ENCODE measurements at regions not wholly inside any gene's neighbourhood (a gene's known extent, or its start where the extent isn't known, plus 50 kb on each side); places are given as distances from the start of the nearest gene placed in this dataset.

GRCh38 chr1:163799190-163799805, 477.5 kb downstream of the NUF2 start:
- DNase-seq (ENCODE audit: low read depth in 2 of 3, low spot score in 2 of 3) = no peak

DNA sequence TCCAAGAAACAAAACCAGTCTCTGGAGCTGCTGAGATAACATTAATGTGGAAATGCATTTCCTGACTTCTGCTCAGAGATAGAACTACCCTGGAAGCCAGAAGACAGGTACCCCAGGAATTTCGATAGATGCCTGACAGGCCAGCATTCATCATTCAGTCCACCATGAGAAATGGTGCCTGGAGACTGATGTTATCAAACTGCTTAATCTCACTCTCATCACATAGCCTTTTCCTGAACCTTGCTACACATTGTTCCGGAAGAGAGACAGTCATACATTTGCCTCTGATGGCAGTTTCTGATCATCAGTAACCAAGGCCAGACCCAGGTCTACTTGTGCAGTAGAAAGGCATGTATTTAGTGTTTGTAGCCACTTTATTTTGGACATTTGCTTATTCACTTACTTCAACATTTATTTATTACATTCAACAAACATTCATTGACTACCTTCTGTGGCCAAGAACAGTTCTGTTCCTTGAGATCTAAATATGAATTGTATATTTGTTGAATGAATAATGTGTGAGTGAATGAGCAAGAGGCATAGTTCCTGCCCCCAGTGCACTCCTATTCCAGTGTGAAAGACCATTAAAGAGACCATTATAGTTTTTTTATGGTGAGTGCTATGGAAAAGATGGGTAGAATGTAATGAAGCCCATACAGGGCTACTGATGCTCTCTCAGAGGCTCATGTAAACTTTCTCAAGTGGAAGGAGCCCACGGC, 485.7 kb downstream of the NUF2 start:
- no peak for DNase-seq (ENCODE audit: low read depth in 2 of 3, low spot score in 2 of 3)

DNA sequence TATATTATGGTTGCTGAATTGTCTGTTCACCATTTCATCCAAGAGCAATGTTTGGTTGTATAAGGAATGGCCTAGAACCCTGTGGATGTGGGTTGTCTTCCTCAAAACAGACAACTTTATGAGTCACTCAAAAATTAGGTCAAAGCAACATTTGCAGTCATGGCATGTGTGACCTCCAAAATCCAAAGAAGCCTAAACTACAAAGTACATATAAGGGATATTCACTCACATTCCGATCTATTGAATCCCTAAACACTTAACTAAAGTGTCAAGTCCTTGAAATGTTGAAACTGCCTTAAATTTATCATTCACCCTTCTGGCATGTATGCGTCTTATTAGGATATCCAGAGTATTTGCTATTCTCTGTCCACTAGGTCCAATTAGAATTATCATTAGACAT, 491.5 kb downstream of the NUF2 start:
- no peak for DNase-seq (ENCODE audit: low read depth in 2 of 3, low spot score in 2 of 3)

DNA sequence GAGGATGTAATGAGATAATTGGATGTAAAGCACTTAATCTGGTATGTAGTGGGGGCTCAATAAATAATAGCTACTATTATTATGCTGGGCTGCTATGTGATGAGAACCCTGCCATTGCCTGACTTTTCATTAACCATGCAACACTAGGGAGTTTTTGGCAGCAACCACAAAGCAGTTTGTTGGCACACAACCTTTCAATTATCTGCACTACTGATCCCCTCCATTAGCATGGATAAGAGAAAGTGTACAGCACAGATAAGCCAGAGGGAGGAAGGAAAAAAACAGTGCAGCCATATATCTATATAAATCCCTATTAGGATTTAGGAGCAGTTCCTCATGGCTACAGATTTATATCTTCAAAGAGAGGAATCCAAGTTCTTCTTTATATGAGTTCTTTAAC, 498.5 kb downstream of the NUF2 start:
- DNase-seq (ENCODE audit: low read depth in 2 of 3, low spot score in 2 of 3) = no peak

DNA sequence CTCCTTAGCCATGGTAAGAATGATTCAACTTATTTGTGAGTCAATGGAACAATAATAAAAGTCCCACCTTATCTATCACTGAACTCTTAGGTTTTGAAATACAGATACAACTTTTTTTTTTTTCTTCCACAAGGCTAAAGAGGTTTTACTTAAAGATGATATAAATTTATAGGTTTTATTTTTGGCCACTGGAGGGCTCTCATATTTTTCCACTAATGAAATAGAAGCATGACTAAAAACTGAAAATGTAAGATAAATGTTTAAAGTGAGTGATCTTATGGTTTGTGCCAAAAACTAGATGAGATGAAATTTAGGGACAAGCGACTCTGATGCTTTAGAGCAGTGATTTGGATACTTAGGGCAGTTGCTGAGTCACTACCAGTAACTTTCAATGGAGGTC, 499.0 kb downstream of the NUF2 start:
- DNase-seq (ENCODE audit: low read depth in 2 of 3, low spot score in 2 of 3) = no peak

DNA sequence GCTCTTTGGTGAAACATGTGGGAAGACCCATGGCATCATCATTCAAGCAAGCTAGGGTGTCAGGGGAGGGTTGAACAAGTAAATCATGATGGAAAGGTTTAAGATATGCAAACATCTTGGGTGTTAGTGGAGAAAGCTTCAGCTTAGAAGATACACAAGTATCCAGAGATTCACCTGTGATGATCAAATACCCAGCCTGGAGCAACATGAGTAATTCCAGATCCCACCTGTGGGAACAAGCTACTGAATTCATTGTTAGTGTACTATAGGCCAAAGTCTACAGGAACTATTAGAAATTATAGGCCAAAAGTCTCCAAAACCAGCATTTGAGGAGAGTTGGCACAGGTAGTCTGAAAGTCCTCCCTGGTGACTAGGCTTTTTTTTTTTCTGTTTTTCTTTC, 499.9 kb downstream of the NUF2 start:
- DNase-seq (ENCODE audit: low read depth in 2 of 3, low spot score in 2 of 3) = no peak

- DNase-seq (ENCODE audit: low read depth in 2 of 3, low spot score in 2 of 3) = no peak
Measured at GRCh38 chr1:163823017-163823416, 501.3 kb downstream of the NUF2 start.

DNA sequence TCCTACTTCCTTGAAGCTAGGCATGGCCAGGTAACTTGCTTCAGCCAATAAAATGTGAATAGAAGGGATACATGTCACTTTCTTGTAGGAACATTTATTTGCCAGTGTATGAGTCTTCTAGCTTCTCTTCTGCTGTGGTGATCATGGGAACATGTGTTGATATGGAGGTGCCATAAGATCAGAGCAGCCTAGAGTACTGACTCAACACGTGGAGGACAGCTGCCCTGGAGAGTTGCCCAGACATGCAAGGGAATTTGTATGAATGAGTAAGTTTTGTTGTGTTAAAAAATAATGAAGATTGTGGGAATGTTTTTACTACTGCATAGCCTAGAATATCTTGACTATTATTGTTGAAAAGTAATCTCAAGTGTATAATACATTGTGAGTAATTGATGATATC, 502.3 kb downstream of the NUF2 start:
- DNase-seq (ENCODE audit: low read depth in 2 of 3, low spot score in 2 of 3) = no peak

- DNase-seq (ENCODE audit: low read depth in 2 of 3, low spot score in 2 of 3) = no peak
Measured at GRCh38 chr1:163824490-163824889, 502.7 kb downstream of the NUF2 start.

DNA sequence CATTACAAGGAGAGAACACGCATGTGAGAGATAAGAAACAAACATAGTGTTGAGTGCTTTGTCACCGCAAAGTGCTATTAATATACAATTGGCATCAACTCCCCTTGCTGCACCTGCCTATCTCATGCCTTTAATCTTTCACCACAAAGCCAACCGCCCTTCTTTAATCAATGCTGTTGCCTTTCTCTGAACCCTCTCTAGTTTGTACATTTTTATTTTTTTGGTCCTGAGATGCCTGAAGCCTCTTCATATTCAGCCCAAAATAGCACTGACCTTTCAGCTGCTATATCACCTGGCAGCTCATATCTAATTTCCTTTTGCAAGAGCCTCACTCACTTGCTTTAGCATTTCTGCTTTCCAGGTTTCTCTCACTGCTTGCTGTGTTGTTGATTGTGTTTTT, 504.7 kb downstream of the NUF2 start:
- DNase-seq (ENCODE audit: low read depth in 2 of 3, low spot score in 2 of 3) = no peak

DNA sequence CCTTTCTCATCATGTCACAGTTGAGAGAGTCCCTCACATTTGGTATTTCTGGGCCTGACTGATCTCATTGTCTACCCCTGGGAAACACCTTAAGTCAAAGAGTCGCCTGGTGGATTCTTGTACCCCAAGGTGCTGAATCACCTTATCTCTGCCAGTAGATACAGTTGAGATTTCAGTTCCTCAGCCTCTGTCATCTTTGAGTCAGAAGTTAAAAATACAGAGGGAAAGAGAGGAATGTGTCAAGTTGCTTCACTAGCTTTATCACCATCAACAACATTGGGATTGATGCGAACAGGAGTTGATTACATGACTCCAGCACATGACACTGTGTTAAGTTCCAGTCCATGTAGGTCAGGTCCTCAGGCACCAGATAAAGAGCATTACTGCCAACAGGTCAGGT, 513.0 kb downstream of the NUF2 start:
- no peak for DNase-seq (ENCODE audit: low read depth in 2 of 3, low spot score in 2 of 3)

DNA sequence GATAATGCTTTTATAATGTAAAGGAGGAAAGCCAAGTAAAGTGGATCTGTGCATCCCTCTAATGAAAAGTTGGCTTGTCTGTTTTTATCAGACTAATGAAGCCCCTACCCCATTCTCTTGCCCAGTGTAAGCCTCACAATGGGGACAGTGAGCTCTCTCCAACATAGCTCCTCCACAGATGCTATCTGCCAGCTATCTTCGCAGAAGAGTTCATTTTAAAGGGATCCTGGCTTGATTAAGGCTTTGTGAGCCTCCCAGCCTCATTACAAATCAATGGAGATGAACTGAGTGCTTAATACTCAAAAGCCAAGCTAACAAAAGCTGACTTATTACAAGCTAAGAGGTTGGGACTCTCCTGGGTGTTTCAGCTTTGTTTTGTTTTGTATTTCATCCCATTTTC, 514.7 kb downstream of the NUF2 start:
- no peak for DNase-seq (ENCODE audit: low read depth in 2 of 3, low spot score in 2 of 3)

DNA sequence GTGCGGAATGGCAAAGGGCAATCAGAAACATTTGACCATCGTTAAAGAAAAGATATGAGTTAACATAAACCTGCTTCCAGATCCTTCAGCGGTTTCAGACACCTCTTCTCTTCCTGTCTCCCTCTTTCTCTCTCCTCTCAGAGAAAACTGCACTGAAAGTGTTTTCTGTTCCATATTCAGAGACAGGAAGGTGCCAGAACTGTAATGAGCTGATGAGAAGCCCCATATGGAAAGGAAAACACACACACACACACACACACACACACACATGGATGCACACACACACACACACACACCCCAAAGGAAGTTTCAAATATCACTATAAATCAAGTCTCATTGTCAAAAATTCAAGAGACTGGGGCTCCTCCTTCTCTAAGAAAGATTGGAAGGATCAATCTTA, 515.5 kb downstream of the NUF2 start:
- DNase-seq (ENCODE audit: low read depth in 2 of 3, low spot score in 2 of 3) = no peak

- no peak for DNase-seq (ENCODE audit: low read depth in 2 of 3, low spot score in 2 of 3)
Measured at GRCh38 chr1:163842571-163842970, 520.8 kb downstream of the NUF2 start.

GRCh38 chr1:163844459-163844858, 522.7 kb downstream of the NUF2 start:
- no peak for DNase-seq (ENCODE audit: low read depth in 2 of 3, low spot score in 2 of 3)

GRCh38 chr1:163845279-163845678, 523.5 kb downstream of the NUF2 start:
- DNase-seq (ENCODE audit: low read depth in 2 of 3, low spot score in 2 of 3) = no peak

DNA sequence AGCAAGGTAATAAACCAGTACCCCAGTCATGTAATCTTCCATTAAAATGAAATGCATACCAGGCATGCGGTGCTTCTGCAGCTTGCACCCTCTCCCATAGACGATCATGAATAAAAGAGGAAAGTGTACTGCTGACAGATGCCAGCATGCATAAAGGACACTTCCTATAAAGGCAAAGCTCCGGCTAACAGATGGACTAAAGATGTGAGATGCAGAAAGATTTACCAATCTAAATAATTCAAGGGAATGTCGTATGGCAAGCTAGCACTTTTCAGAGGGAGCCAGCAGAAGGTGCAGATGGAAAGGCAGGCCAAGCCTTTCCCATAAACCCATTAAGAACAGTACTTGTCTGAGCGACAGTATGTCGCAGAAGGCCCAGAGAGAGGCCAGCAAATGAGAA, 542.0 kb downstream of the NUF2 start:
- DNase-seq (ENCODE audit: low read depth in 2 of 3, low spot score in 2 of 3) = no peak

- DNase-seq (ENCODE audit: low read depth in 2 of 3, low spot score in 2 of 3) = no peak
Measured at GRCh38 chr1:163864207-163864606, 542.5 kb downstream of the NUF2 start.

GRCh38 chr1:163866564-163866963, 544.8 kb downstream of the NUF2 start:
- no peak for DNase-seq (ENCODE audit: low read depth in 2 of 3, low spot score in 2 of 3)

DNA sequence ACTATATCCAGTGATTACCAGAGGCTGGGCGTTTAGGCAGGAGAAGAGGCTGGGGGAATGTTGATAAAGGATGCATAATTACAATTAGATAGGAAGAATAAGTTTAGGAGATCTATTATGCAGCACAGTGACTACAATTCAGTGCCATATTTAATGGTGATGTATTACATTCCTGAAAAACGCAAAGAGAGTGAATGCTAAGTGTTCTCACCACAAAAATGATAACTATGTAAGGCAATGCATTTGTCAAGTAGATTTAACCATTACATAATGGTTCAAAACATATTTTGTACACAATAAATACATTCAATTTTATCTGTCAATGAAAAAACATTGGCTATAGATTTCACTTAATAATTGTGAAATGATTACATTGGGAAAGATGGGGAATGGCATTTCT, 548.9 kb downstream of the NUF2 start:
- DNase-seq (ENCODE audit: low read depth in 2 of 3, low spot score in 2 of 3) = no peak

GRCh38 chr1:163872067-163872466, 550.3 kb downstream of the NUF2 start:
- DNase-seq (ENCODE audit: low read depth in 2 of 3, low spot score in 2 of 3) = no peak

DNA sequence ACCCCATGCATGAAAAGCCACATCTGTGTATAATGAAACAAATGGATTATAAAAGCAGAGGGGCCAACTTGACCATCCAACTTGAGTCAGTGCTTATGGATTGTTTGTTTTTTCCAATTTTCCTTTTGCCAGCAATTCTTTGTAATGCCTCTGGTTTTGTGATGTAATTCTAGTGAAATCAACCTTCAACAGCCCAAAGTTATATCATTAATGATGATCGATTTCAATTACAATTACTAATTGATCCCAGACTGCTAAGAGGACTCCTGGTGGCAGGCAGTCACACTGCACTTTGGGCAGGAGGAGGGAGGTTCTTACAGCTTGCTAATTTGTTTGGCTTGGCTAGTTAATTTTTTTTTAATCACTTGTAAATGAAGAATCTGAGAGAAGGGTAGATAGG, 552.3 kb downstream of the NUF2 start:
- no peak for DNase-seq (ENCODE audit: low read depth in 2 of 3, low spot score in 2 of 3)
